Stomach (tissue), 4 donors: ENCODE measurements at regions not wholly inside any gene's neighbourhood (a gene's known extent, or its start where the extent isn't known, plus 50 kb on each side); places are given as distances from the start of the nearest gene placed in this dataset.

Experiments used
- CTCF ChIP-seq, 7 experiments: fragments of 450-650 bp in 4 of 7; fragments of 200-600 bp in 3 of 7; sonication (generic) in 3 of 7; IDR thresholded peaks; one replicate each; pipeline ENCODE4 v1.5.1; 2016 to 2019; ENCODE audit warnings: antibody characterized with exemption in 7 of 7, control low read depth in 2 of 7, mild to moderate bottlenecking in 1 of 7
- POLR2A ChIP-seq, 4 donors: fragments of 450-650 bp; IDR thresholded peaks; one replicate each; pipeline ENCODE4 v1.6.1; 2016; ENCODE audit warnings: antibody characterized with exemption in 4 of 4, control low read depth in 2 of 4, mild to moderate bottlenecking in 1 of 4, moderate library complexity in 1 of 4

GRCh38 chr1:237999426-238000052 lies 108.8 kb upstream of the ZP4 start:
- TF ChIP-seq POLR2A (IDR thresholded peaks at IDR 0.05) (no peak), CTCF (IDR thresholded peaks at IDR 0.05) (no peak)
